NCI-H1436 (cell line): ENCODE measurements at regions not wholly inside any gene's neighbourhood (a gene's known extent, or its start where the extent isn't known, plus 50 kb on each side); places are given as distances from the start of the nearest gene placed in this dataset.

Experiments
- DNase-seq: peaks from one replicate; lab custom pipeline; 2025; lab: John Stamatoyannopoulos, UW

DNA sequence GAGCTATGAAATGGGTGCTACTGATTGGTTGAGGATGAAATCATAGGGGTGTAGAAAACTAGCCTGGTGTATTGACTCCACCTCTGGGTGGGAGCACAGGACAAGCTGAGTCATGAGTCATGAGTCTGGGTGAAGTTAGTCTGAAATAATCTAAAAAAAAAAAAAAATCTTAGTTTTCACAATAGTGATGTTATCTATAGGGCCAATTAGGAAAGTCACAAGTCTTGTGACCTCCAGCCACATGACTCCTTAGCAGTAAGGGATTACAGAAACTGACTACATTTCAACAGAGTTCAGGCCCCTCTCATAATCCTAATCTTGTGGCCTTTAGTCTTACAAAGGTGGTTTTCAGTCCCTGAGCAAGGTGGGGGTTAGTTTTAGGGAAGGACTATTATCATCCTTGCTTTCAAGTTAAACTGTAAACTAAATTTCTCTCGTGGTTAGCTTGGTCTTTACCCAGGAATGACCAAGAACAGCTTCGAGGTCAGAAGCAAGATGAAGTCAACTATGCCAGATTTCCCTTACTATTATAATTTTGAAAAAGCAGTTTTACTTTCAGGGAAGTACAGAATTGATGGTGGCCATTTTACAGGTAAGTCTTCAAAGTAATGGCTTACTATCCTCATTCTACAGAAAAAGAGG, 338.0 kb upstream of the GYPC start:
- DNase-seq = no peak

GRCh38 chr2:126322342-126322741, 333.6 kb upstream of the GYPC start:
- DNase-seq = no peak

- no peak for DNase-seq
Observed at GRCh38 chr2:126325202-126325601, 330.8 kb upstream of the GYPC start.

DNA sequence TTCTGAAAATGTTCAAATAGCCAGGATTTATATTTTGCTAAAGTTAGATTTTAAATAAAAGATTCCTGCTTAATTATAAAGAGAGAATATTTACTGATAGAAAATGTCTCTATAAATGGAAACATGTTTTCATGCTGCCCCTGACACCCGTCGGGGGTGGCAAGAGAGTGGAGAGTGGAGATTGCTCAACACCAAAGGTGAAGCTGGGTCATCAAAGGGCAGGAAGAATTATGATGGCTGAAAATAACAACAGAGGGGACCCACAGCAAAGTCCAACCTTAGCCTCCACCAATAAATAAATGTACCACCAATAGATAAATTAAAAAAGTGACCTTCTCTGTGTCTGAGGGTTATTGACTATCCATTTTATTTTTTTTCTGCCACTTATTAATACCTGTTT, 326.8 kb upstream of the GYPC start:
- DNase-seq = no peak

DNA sequence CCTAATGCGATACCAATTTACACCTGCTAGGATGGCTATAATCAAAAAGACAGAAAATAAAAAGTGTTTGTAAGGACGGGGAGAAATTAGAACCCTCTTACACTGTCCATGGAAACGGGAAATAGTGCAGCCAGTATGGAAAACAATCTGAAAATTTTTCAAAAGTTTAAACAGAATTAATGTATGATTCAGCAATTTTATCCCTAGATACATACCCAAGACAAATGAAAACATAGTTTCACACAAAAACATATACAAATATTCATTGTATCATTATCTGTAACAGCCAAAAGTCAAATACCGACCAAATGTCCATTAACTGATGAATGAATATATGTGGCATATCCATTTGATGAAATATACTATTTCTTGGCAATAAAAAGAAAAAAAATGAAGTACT, 313.5 kb upstream of the GYPC start:
- no peak for DNase-seq

DNA sequence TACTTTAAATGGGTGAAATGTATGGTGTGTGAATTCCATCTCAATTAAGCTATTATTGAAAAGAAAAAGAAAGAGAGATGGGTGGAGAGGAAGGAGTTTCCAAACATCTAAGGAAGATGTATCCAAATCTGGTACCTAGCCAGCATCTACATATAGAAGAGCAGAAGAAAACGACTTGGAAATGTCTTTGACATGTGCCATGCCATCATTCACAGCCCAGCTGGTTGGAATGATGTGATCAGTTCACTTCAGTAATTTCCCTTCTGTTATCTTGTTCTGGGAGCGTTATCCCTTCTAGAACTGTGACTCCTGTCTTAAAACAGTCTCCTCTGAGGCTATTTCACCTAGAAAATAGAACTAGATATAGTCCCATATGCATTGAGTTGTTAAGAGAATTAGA, 312.8 kb upstream of the GYPC start:
- DNase-seq = no peak

DNA sequence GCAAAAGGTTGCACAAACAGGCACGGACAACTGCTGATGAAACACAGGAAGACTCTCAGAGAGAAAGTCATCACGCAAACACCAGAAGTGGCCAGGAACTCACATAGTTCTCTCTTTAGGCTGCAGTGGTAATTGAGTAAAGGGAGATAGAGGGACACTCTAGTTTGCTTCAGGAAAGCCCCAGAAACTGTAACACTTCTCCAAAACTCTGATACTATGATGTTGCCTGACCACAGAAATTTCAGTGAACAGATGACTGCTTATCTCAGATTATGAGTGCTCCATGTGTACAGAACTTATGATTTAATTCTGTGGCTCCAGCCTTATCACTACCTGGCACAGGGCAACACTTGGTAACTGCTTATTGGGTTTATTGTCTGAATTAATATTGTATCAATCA, 311.5 kb upstream of the GYPC start:
- DNase-seq = no peak

- no peak for DNase-seq
Observed at GRCh38 chr2:126345691-126346090, 310.3 kb upstream of the GYPC start.

DNA sequence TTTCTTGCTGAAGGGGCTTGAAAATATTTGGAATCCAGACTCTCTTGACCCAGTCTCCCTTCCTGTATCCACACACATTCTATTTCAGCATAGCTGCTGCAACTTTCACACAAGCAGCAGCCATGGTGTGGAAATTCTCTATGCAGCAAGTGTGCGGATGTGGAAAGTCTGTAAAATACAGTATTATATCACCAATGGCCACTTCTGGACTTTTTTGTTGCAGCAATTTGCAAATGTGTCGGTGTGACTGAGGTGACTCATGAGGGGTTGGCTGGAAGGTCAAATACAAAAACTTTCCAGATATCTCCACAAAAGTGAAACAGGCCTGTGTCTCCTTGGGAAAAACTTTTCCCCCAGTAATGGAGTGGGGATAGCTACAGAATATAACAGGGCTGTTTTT, 299.3 kb upstream of the GYPC start:
- no peak for DNase-seq

DNA sequence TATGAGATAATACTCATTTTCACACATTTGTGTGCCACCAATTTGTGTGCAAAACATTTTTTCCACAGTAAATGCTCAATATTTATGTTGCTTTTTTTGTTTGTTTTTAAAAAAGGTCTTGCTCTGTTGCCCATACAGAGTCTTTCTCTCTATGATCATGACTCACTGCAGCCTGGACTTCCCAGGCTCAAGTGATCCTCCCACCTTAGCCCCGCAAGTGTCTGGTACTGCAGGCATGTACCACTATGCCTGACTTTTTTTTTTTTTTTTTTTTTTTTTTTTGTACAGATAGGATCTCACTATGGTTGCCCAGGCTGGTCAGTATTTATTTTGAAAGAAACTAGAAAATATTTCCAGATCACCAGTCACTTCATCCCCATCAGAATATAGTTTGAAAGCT, 297.8 kb upstream of the GYPC start:
- DNase-seq = no peak

DNA sequence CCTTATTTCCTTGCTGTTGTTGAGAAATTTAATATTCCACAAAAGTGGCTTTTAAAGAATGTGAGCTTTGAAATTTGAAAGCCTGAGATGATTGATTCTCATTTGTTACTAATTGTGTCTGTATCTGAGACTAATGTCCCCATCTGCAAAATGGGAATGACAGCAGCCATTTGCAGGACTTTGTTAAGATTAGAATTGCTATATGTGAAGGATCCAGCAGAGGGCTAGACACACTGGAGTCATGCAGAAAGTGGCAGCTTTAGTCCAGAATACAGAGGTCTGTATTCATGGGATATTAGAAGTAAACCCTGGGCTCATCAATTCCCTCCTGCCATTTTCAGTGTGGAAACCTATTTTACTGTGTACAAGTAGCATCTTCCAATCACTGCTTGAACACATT, 296.5 kb upstream of the GYPC start:
- DNase-seq = no peak

- no peak for DNase-seq
Observed at GRCh38 chr2:126367361-126367760, 288.6 kb upstream of the GYPC start.

DNA sequence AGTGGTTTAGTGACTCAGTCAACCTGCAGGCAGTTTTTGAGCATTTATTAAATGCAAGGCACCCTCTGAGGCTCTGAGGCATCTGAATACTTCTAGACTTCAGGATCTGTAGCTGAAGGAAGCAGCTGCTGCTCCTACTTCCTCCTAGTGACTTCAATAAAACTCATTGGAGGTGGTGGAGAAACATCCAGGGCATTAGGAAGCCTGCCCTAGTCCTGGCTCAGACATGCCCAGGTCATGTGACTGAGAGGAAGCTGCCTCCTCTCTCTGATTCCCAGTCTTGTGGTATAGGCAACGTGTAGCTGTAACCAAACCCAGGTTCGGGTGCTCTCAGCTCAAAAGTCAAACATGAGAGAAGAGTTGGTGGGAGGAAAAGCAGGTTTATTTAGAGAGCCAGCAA, 287.2 kb upstream of the GYPC start:
- DNase-seq = no peak

GRCh38 chr2:126370201-126370600, 285.8 kb upstream of the GYPC start:
- DNase-seq = no peak

DNA sequence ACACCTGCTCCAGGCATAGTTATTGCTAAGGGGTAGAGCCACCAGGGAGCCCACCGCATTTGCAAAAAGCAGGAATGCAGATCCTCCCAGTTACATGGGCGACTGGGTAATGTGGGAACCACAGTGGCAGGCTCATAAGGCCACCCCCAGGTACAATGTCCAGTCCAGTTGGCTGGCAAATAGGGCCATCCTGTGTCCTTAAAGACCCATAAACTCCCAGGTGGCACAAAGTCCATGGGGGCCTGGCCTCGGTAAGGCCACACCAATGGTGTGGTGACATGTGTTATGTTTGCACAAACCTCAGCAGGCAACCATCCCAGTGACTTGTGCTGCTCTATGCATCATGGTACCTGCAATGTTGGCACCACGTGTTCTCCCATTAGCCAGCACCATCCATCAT, 283.6 kb upstream of the GYPC start:
- DNase-seq = no peak

DNA sequence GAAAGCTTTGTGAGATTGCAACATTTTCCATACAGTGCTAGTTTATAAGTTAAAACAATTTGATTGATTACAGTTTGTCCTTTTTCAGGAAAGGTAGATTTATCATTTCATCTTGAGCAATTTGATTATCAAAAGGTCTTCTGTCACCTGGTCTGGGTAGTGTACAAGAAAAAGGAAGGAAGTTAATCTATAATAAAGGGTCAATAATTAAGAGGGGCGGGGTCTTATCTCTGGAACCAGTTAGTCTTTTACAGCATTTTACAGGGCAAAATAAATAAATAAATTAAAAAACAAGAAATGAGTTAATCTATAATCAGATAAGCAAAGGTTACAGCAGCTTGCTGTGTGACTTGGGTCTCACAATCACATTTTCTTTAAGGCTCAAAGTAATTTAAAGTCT, 277.8 kb upstream of the GYPC start:
- DNase-seq = no peak

GRCh38 chr2:126381091-126381490, 274.9 kb upstream of the GYPC start:
- DNase-seq = no peak

DNA sequence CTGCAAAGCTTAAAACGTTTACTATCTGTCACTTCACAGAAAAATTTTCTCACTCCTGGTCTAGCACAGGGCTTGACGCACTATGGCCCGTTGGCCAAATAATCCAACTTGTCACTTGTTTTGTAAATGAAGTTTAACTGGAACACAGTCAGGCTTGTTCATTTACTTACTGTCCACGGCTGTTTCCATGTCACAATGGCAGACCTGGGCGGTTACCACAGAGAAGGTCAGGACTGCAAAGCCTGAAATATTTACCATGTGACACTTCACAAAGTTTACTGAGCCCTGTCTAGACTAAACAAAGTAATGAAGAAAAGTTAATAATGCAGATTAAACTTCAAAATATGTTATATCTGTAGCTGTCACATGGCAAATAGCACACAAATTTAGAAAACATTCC, 273.0 kb upstream of the GYPC start:
- no peak for DNase-seq

GRCh38 chr2:126383800-126384199, 272.2 kb upstream of the GYPC start:
- DNase-seq = no peak

DNA sequence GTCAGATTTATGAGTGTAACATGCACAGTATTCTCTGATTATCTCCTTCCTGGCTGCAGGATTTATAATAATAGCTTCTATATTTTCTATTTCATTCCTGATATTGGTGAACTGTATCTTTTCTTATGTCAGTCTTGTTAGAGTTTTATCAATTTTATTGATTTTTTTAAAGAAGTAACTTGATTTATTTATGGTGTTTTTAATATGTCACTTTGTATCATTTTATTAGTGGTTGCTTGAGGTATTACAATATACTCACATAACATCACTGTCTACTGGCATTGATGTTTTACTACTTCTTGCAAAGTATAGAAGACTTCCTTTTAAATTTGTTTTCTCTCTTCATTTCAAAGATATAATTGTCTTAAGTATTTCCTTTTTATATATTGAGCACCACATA, 270.5 kb upstream of the GYPC start:
- no peak for DNase-seq

DNA sequence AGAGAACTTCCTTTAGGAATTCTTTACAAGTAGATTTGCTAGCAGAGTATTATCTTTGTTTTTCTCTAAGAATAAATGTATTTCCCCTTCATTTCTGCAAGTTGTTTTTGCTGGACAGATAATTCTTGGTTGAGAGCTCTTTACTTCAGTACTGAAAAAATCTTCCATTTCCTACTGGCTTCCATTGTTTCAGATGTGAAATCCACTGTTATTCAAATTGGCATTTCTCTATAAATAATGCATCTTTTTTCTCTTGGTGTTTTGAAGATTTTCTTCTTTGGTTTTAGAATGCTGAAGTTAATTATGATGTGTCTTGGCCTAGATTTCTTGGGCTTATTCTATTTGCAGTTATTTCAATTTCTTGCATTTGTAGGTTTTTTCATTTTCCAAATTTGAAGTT, 270.0 kb upstream of the GYPC start:
- no peak for DNase-seq

GRCh38 chr2:126389446-126389845, 266.5 kb upstream of the GYPC start:
- DNase-seq = no peak

DNA sequence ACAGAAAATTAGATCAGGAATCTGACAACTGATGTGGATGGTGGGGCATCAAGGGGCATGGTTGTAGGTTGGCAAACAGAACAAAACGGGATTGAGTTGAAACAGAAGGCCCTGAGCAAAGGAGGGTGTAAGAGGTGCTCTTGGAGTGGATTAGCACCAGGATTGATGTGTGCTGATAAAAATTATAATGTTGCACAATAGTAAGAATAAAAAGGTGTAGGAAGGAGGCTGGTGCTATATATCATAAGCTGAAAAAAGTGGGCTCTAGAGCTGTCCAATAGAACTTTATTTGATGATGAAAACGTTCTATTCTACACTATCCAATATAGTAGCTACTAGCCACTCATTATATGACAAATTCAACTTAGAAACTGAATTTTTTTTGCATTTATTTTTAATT, 263.1 kb upstream of the GYPC start:
- no peak for DNase-seq

DNA sequence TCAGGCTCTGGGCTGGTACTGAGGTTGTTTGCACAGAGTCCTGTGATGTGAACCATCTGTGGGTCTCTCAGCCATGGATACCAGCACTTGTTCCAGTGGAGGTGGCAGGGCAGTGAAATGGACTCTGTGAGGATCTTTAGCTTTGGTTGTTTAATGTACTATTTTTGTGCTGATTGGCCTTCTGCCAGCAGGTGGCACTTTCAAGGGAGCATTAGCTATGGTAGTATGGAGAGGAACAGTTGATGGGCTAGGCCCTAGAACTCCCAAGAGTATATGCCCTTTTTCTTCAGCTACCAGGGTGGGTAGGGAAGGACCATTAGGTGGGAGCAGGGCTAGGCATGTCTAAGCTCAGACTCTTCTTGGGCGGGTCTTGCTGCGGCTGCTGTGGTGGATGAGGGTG, 257.0 kb upstream of the GYPC start:
- no peak for DNase-seq
